Esophagus squamous epithelium (tissue), 5 donors: ENCODE measurements at regions not wholly inside any gene's neighbourhood (a gene's known extent, or its start where the extent isn't known, plus 50 kb on each side); places are given as distances from the start of the nearest gene placed in this dataset.

Source experiments
- DNase-seq: peaks from one replicate; lab custom pipeline; 2025; lab: John Stamatoyannopoulos, UW
- H3K27ac ChIP-seq, 4 donors: fragments of 200-600 bp; sonication (generic); one replicate each; pipeline ENCODE4 v1.5.1; 2016 to 2019; ENCODE audit warnings: mild to moderate bottlenecking in 1 of 4
- H3K27me3 ChIP-seq, 4 donors: fragments of 200-600 bp; sonication (generic); 1 replicate in 3 of 4; 2 replicates in 1 of 4; pipeline versions ENCODE4 v1.5.1 to v1.6.0; 2017 to 2021; ENCODE audit warnings: antibody characterized with exemption in 1 of 4
- H3K36me3 ChIP-seq, 3 donors: fragments of 200-600 bp; sonication (generic); one replicate each; pipeline ENCODE4 v1.5.1; 2016 to 2019
- H3K4me1 ChIP-seq, 3 donors: fragments of 200-600 bp; sonication (generic); one replicate each; pipeline ENCODE4 v1.5.1; 2017 to 2019
- H3K4me3 ChIP-seq, 4 donors: fragments of 200-600 bp; sonication (generic); 1 replicate in 3 of 4; 2 replicates in 1 of 4; pipeline ENCODE4 v1.5.1; 2016 to 2019; ENCODE audit warnings: mild to moderate bottlenecking in 2 of 4, moderate library complexity in 1 of 4
- H3K9me3 ChIP-seq, 3 donors: fragments of 200-600 bp; sonication (generic); one replicate each; pipeline ENCODE4 v1.5.1; 2016 to 2019
- CTCF ChIP-seq, 6 experiments: fragments of 450-650 bp in 4 of 6; fragments of 200-600 bp in 2 of 6; sonication (generic) in 2 of 6; IDR thresholded peaks; one replicate each; pipeline ENCODE4 v1.5.1; 2016 to 2019; ENCODE audit warnings: antibody characterized with exemption in 6 of 6, mild to moderate bottlenecking in 4 of 6, moderate library complexity in 4 of 6
- POLR2A ChIP-seq, 4 donors: fragments of 450-650 bp; IDR thresholded peaks; one replicate each; pipeline ENCODE4 v1.6.1; 2017; ENCODE audit warnings: antibody characterized with exemption in 4 of 4, mild to moderate bottlenecking in 4 of 4, moderate library complexity in 3 of 4
- WGBS, 2 donors: methylation state at CpG; one replicate each; pipeline ENCODE4 v1.1.5; 2018; 5-methylcytosine and 5-hydroxymethylcytosine counted together
- intact Hi-C: fragments of 100-400 bp; cut with DNase I; formaldehyde crosslinking; loops from one replicate; pipeline ENCODE4 v1.15.0; 2022
- donor health status: DM: yes; HTN: yes; CAD: no.

- Histone ChIP-seq H3K27me3 (peaks cover 0 to 13% (median 0%) of the 10 kb centered on the region in 4 donors), H3K9me3 (no peaks in the 10 kb centered on the region), H3K4me3 (no peak overlapping the region), H3K36me3 (no peaks in the 10 kb centered on the region), H3K27ac (no peak overlapping the region), H3K4me1 (no peaks in the 10 kb centered on the region)
- intact Hi-C loops, result no loop called here
- DNase-seq, result no peak
- 49 to 58% methylated on average over 2 of the region's 2 CpGs for WGBS, 2 donors
- TF ChIP-seq POLR2A (IDR thresholded peaks at IDR 0.05) (no peak), CTCF (IDR thresholded peaks at IDR 0.05) (no peak)
These were observed 142.2 kb downstream of the HERPUD2 start for GRCh38 chr7:35552691-35553090.

GRCh38 chr7:35551321-35552081 is 143.4 kb downstream of the HERPUD2 start:
- H3K27me3 ChIP-seq, result peaks cover 0 to 17% (median 0%) of the 10 kb centered on the region in 4 donors
- no peaks in the 10 kb centered on the region for H3K36me3 ChIP-seq
- intact Hi-C loops, result no loop called here
- 0 to 55% methylated on average over 1 to 2 of the region's 3 CpGs for WGBS, 2 donors
- no peak overlapping the region for H3K4me3 ChIP-seq
- no peak for DNase-seq
- no peaks in the 10 kb centered on the region for H3K9me3 ChIP-seq
- H3K4me1 ChIP-seq, result no peaks in the 10 kb centered on the region
- H3K27ac ChIP-seq, result no peak overlapping the region
- TF ChIP-seq CTCF (IDR thresholded peaks at IDR 0.05), result no peak
- TF ChIP-seq POLR2A (IDR thresholded peaks at IDR 0.05), result no peak

GRCh38 chr7:35550831-35551230 is 144.1 kb downstream of the HERPUD2 start:
- no peak for DNase-seq
- WGBS, 2 donors, result 54 to 58% methylated on average over 5 of the region's 5 CpGs
- H3K27me3 ChIP-seq, result peaks cover 0 to 23% (median 0%) of the 10 kb centered on the region in 4 donors
- H3K36me3 ChIP-seq, result no peaks in the 10 kb centered on the region
- H3K4me1 ChIP-seq, result no peaks in the 10 kb centered on the region
- no peak overlapping the region for H3K27ac ChIP-seq
- no peaks in the 10 kb centered on the region for H3K9me3 ChIP-seq
- TF ChIP-seq CTCF (IDR thresholded peaks at IDR 0.05) (no peak), POLR2A (IDR thresholded peaks at IDR 0.05) (no peak)
- H3K4me3 ChIP-seq, result no peak overlapping the region
- intact Hi-C loops, result no loop called here

GRCh38 chr7:35549781-35550180 is 145.2 kb downstream of the HERPUD2 start:
- H3K9me3 ChIP-seq, result no peaks in the 10 kb centered on the region
- H3K36me3 ChIP-seq, result no peaks in the 10 kb centered on the region
- peaks cover 0 to 25% (median 0%) of the 10 kb centered on the region in 4 donors for H3K27me3 ChIP-seq
- no peak overlapping the region for H3K4me3 ChIP-seq
- H3K4me1 ChIP-seq, result no peaks in the 10 kb centered on the region
- TF ChIP-seq POLR2A (IDR thresholded peaks at IDR 0.05), result no peak
- TF ChIP-seq CTCF (IDR thresholded peaks at IDR 0.05), result no peak
- intact Hi-C loops, result no loop called here
- WGBS, 2 donors, result 73% methylated on average over 3 of the region's 3 CpGs; no CpG with 5 or more reads in 1 of the 2 donors
- DNase-seq, result no peak
- H3K27ac ChIP-seq, result no peak overlapping the region

- intact Hi-C loops, result no loop called here
- H3K4me3 ChIP-seq, result no peak overlapping the region
- WGBS, 2 donors, result 74 to 81% methylated on average over 4 of the region's 4 CpGs
- H3K27ac ChIP-seq, result no peak overlapping the region
- H3K4me1 ChIP-seq, result no peaks in the 10 kb centered on the region
- H3K9me3 ChIP-seq, result no peaks in the 10 kb centered on the region
- peaks cover 0 to 32% (median 0%) of the 10 kb centered on the region in 4 donors for H3K27me3 ChIP-seq
- no peaks in the 10 kb centered on the region for H3K36me3 ChIP-seq
- TF ChIP-seq POLR2A (IDR thresholded peaks at IDR 0.05) (no peak), CTCF (IDR thresholded peaks at IDR 0.05) (no peak)
- no peak for DNase-seq
These were observed 146.6 kb downstream of the HERPUD2 start for GRCh38 chr7:35548291-35548690.
